Activated gamma-delta T cell treated with Interleukin-2 at 50 U/mL for 16 hours (primary cell): ENCODE measurements at regions not wholly inside any gene's neighbourhood (a gene's known extent, or its start where the extent isn't known, plus 50 kb on each side); places are given as distances from the start of the nearest gene placed in this dataset.

ENCODE experiments used
- DNase-seq: peaks from one replicate; pipeline ENCODE4 v3.0.0-alpha.2; 2020

GRCh38 chr18:78305789-78306188 lies 673.8 kb upstream of the SALL3 start:
- DNase-seq: no peak

- no peak for DNase-seq
Observed at GRCh38 chr18:78309307-78309706, 670.3 kb upstream of the SALL3 start.

- DNase-seq: no peak
Observed at GRCh38 chr18:78309924-78310323, 669.7 kb upstream of the SALL3 start.

- no peak for DNase-seq
Observed at GRCh38 chr18:78319264-78319663, 660.4 kb upstream of the SALL3 start.

GRCh38 chr18:78319961-78320360 lies 659.7 kb upstream of the SALL3 start:
- no peak for DNase-seq

- DNase-seq: no peak
Observed at GRCh38 chr18:78321402-78321801, 658.2 kb upstream of the SALL3 start.

- no peak for DNase-seq
Observed at GRCh38 chr18:78323453-78324197, 656.0 kb upstream of the SALL3 start.

- DNase-seq: no peak
Observed at GRCh38 chr18:78327643-78328042, 652.0 kb upstream of the SALL3 start.

- DNase-seq: no peak
Observed at GRCh38 chr18:78330766-78331165, 648.9 kb upstream of the SALL3 start.

GRCh38 chr18:78352910-78353309 lies 626.7 kb upstream of the SALL3 start:
- no peak for DNase-seq

- no peak for DNase-seq
Observed at GRCh38 chr18:78362198-78362597, 617.4 kb upstream of the SALL3 start.

GRCh38 chr18:78363556-78364387 lies 615.8 kb upstream of the SALL3 start:
- no peak for DNase-seq

- DNase-seq: no peak
Observed at GRCh38 chr18:78364388-78364960, 615.1 kb upstream of the SALL3 start.

GRCh38 chr18:78367996-78368395 lies 611.6 kb upstream of the SALL3 start:
- DNase-seq: no peak

GRCh38 chr18:78368726-78369125 lies 610.9 kb upstream of the SALL3 start:
- DNase-seq: no peak

GRCh38 chr18:78376046-78376445 lies 603.6 kb upstream of the SALL3 start:
- no peak for DNase-seq

- DNase-seq: no peak
Observed at GRCh38 chr18:78378403-78378802, 601.2 kb upstream of the SALL3 start.

- no peak for DNase-seq
Observed at GRCh38 chr18:78378983-78379382, 600.6 kb upstream of the SALL3 start.

- no peak for DNase-seq
Observed at GRCh38 chr18:78390348-78390951, 589.2 kb upstream of the SALL3 start.

- no peak for DNase-seq
Observed at GRCh38 chr18:78390952-78391348, 588.7 kb upstream of the SALL3 start.

- DNase-seq: no peak
Observed at GRCh38 chr18:78393086-78393862, 586.3 kb upstream of the SALL3 start.

- DNase-seq: no peak
Observed at GRCh38 chr18:78396077-78396476, 583.5 kb upstream of the SALL3 start.

- DNase-seq: no peak
Observed at GRCh38 chr18:78396756-78397155, 582.9 kb upstream of the SALL3 start.
